ENCODE measurements at regions not wholly inside any gene's neighbourhood (a gene's known extent, or its start where the extent isn't known, plus 50 kb on each side); places are given as distances from the start of the nearest gene placed in this dataset.

- DNase-seq (ENCODE audit: low spot score): no peak
- ChIA-PET CTCF (interaction anchor here (0.7 kb wide), 1 partner anchor 302 kb away, joined by 3 read pairs; no protein-coding TSS in a partner anchor), POLR2A (ENCODE audit: low non-redundant PET) (no interaction called here)
- peak overlapping the region; percentile 70 for H3K27ac ChIP-seq
- TF ChIP-seq CTCF (conservative IDR thresholded peaks at IDR 0.05; ENCODE audit: low read depth): no peak
These were observed 53.1 kb upstream of the SNX9 start for GRCh38 chr6:157769776-157770426.

GRCh38 chr6:157770946-157771345 lies 52.1 kb upstream of the SNX9 start:
- H3K27ac ChIP-seq: peak overlapping the region; percentile 70
- ChIA-PET CTCF (interaction anchor here (0.7 to 1.5 kb wide), 2 partner anchors 36 to 103 kb away, joined by 3 to 5 read pairs; no protein-coding TSS in a partner anchor), POLR2A (ENCODE audit: low non-redundant PET) (no interaction called here)
- TF ChIP-seq CTCF (conservative IDR thresholded peaks at IDR 0.05; ENCODE audit: low read depth): no peak
- peak; percentile 84 for DNase-seq (ENCODE audit: low spot score)

DNA sequence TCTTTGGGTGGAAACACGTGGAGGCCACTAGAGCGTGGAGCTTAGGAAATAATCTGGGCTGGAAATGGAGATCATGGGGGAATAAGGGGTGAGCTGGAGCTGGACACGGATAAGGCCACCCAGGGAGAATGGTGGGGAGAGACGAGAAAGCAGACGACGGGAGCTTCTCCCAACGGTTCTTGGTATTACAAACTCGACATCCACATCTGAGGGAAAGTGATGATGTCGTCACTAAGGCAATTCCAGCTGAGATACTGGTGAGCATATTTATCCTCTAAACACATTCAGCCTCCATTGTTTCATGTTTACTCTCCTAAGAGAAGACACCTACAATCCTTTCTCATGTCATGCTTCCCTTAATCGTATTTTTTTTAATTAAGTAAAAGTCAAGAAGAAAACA lies 50.2 kb upstream of the SNX9 start:
- H3K27ac ChIP-seq: no peak overlapping the region
- no peak for TF ChIP-seq CTCF (conservative IDR thresholded peaks at IDR 0.05; ENCODE audit: low read depth)
- DNase-seq (ENCODE audit: low spot score): no peak
- POLR2A ChIA-PET (ENCODE audit: low non-redundant PET): no interaction called here
- CTCF ChIA-PET: interaction anchor here (1.1 kb wide), 1 partner anchor 16 kb away, joined by 3 read pairs; no protein-coding TSS in a partner anchor

All from RWPE1 (cell line).